HepG2 (cell line): ENCODE measurements at regions not wholly inside any gene's neighbourhood (a gene's known extent, or its start where the extent isn't known, plus 50 kb on each side); places are given as distances from the start of the nearest gene placed in this dataset.

Experiments used
- ATAC-seq: fragments of 200-7000 bp; cut with Tn5 transposase; 3 replicates; pipeline ENCODE4 v1.9.1; 2020; ENCODE audit warnings: mild to moderate bottlenecking, moderate library complexity
- BruUV-seq: library from RNA; stranded (reverse); fragments of 400-500 nt; replicated peaks from 2 replicates; lab custom pipeline; 2021; lab: Mats Ljungman, UMichigan
- CTCF ChIA-PET: fragments of 300-600 bp; formaldehyde crosslinking; extraction: SDS; loops from one replicate; lab custom pipeline; 2021; ENCODE audit warnings: low total read pairs, inconsistent platforms, low intra/inter-chr PET ratio; lab: Yijun Ruan, JAX
- POLR2A ChIA-PET: fragments of 350-600 bp; sonication (Branson Sonifier 250); formaldehyde crosslinking; loops from one replicate; lab custom pipeline; 2020; ENCODE audit warnings: antibody characterized with exemption, inconsistent platforms; lab: Yijun Ruan, JAX
- DNase-seq: peaks from one replicate; pipeline ENCODE4 v3.0.0-alpha.2; 2015; ENCODE audit warnings: low spot score
- FAIRE-seq: peaks from 3 replicates; lab custom pipeline; 2011; peaks lifted over from hg19 to GRCh38; lab: Jason Lieb, UNC
- H2AFZ ChIP-seq: one replicate; pipeline ENCODE4 v1.6.1; 2011; ENCODE audit warnings: low read length, inconsistent platforms
- H3K27ac ChIP-seq: fragments of 300-600 bp; 3 replicates; pipeline ENCODE4 v1.8.0; 2011; ENCODE audit warnings: mixed run types, mild to moderate bottlenecking, mixed read lengths, low read length, inconsistent platforms; ENCODE audit not compliant: insufficient read depth; ENCODE audit errors: extremely low read length
- H3K27me3 ChIP-seq, 2 experiments: fragments of 200-600 bp in 1 of 2; 2 replicates in 1 of 2; 3 replicates in 1 of 2; pipeline versions ENCODE4 v1.6.0 to v1.8.0; 2011; ENCODE audit warnings: low read length in 2 of 2, mild to moderate bottlenecking in 2 of 2, moderate library complexity in 2 of 2, inconsistent platforms in 1 of 2; ENCODE audit not compliant: insufficient read depth in 2 of 2, control insufficient read depth in 1 of 2
- H3K36me3 ChIP-seq, 2 experiments: fragments of 200-600 bp in 1 of 2; replicated peaks in 1 of 2; 2 replicates in 1 of 2; 3 replicates in 1 of 2; pipeline versions ENCODE4 v1.5.1 to v1.8.0; 2011; ENCODE audit warnings: low read length in 2 of 2, inconsistent platforms in 1 of 2; ENCODE audit not compliant: insufficient read depth in 2 of 2, control insufficient read depth in 1 of 2
- H3K4me1 ChIP-seq: 2 replicates; pipeline ENCODE4 v1.5.1; 2012; ENCODE audit warnings: low read length, inconsistent platforms; ENCODE audit not compliant: insufficient read depth
- H3K4me2 ChIP-seq: 2 replicates; pipeline ENCODE4 v1.6.0; 2011; ENCODE audit warnings: low read depth, low read length, inconsistent platforms
- H3K4me3 ChIP-seq, 3 experiments: fragments of 200-600 bp in 1 of 3; sonication (generic), shearing (Covaris generic) in 1 of 3; replicated peaks in 1 of 3; 2 replicates each; pipeline ENCODE4 v1.5.1; 2011 to 2016; ENCODE audit warnings: low read length in 3 of 3, inconsistent platforms in 2 of 3, low read depth in 2 of 3, mild to moderate bottlenecking in 2 of 3, control low read depth in 1 of 3, mixed read lengths in 1 of 3; ENCODE audit not compliant: insufficient read depth in 1 of 3
- H3K79me2 ChIP-seq: one replicate; pipeline ENCODE4 v1.6.1; 2011; ENCODE audit warnings: low read length, inconsistent platforms; ENCODE audit not compliant: insufficient read depth
- H3K9ac ChIP-seq: 2 replicates; pipeline ENCODE4 v1.6.0; 2011; ENCODE audit warnings: mild to moderate bottlenecking, low read depth, low read length, inconsistent platforms; ENCODE audit not compliant: insufficient read depth
- H3K9me3 ChIP-seq: 2 replicates; pipeline ENCODE4 v1.5.1; 2012; ENCODE audit warnings: mild to moderate bottlenecking, low read length
- H4K20me1 ChIP-seq: 2 replicates; pipeline ENCODE4 v1.6.0; 2011; ENCODE audit warnings: inconsistent platforms, mild to moderate bottlenecking, low read length, moderate library complexity; ENCODE audit not compliant: insufficient read depth
- BHLHE40 ChIP-seq: IDR thresholded peaks from 2 replicates; pipeline ENCODE4 v1.6.1; 2011; ENCODE audit warnings: low read length, improper control_type of control experiment
- ETV6 ChIP-seq: sonication (generic); formaldehyde crosslinking; conservative IDR thresholded peaks from 2 replicates; pipeline ENCODE4 v1.4.0; 2020; ENCODE audit warnings: missing genetic modification reagents
- HDAC6 ChIP-seq: fragments of 200-600 bp; sonication (generic); IDR thresholded peaks from 2 replicates; pipeline ENCODE4 v1.7.0; 2017; ENCODE audit warnings: mild to moderate bottlenecking, antibody characterized with exemption, low read length, low read depth
- MIER2 ChIP-seq: IDR thresholded peaks from 2 replicates; pipeline ENCODE4 v1.6.1; 2016; ENCODE audit warnings: missing biosample characterization, missing genetic modification reagents
- PHF8 ChIP-seq: sonication (generic); formaldehyde crosslinking; IDR thresholded peaks from 2 replicates; pipeline ENCODE4 v1.5.0; 2020; ENCODE audit warnings: missing genetic modification reagents
- WIZ ChIP-seq: sonication (generic); formaldehyde crosslinking; IDR thresholded peaks from 2 replicates; pipeline ENCODE4 v1.5.1; 2020; ENCODE audit warnings: mild to moderate bottlenecking, missing genetic modification reagents
- ZBTB8A ChIP-seq: sonication (generic); formaldehyde crosslinking; IDR thresholded peaks from 2 replicates; pipeline ENCODE4 v1.4.0; 2020; ENCODE audit warnings: mild to moderate bottlenecking, low read depth, missing genetic modification reagents, borderline replicate concordance
- ZEB1 ChIP-seq: IDR thresholded peaks from 2 replicates; pipeline ENCODE4 v1.6.1; 2012; ENCODE audit warnings: mild to moderate bottlenecking, low read depth, inconsistent platforms; ENCODE audit not compliant: insufficient replicate concordance
- ZNF83 ChIP-seq: sonication (generic); formaldehyde crosslinking; IDR thresholded peaks from 2 replicates; pipeline ENCODE4 v1.4.0; 2020; ENCODE audit warnings: missing genetic modification reagents, mild to moderate bottlenecking, borderline replicate concordance
- WGBS: methylation state at CpG from one replicate; pipeline ENCODE4 v1.1.6; 2017; ENCODE audit warnings: low lambda C conversion rate; 5-methylcytosine and 5-hydroxymethylcytosine counted together
- in situ Hi-C: cut with HindIII; loops from 2 replicates; pipeline ENCODE4 v1.10.0; 2017; ENCODE audit warnings: low pct_unique_long_range_greater_than_20kb; ENCODE audit not compliant: extremely low pct_ligation_motif_present
- intact Hi-C: fragments of 100-400 bp; cut with micrococcal nuclease; formaldehyde crosslinking; loops from one replicate; pipeline ENCODE4 v1.10.0; 2022; ENCODE audit not compliant: unreplicated experiment
- TF ChIP-seq, protein P1 (sequence below): sonication (generic); formaldehyde crosslinking; IDR thresholded peaks from 2 replicates; pipeline ENCODE4 v1.5.0; 2020; ENCODE audit warnings: missing genetic modification reagents
- TF ChIP-seq, protein P2 (sequence below): sonication (generic); formaldehyde crosslinking; IDR thresholded peaks from 2 replicates; pipeline ENCODE4 v1.4.0; 2020; ENCODE audit warnings: mild to moderate bottlenecking, missing genetic modification reagents
- TF ChIP-seq, protein P3 (sequence below): sonication (generic); formaldehyde crosslinking; IDR thresholded peaks from 2 replicates; pipeline ENCODE4 v1.4.0; 2020; ENCODE audit warnings: missing genetic modification reagents

DNA sequence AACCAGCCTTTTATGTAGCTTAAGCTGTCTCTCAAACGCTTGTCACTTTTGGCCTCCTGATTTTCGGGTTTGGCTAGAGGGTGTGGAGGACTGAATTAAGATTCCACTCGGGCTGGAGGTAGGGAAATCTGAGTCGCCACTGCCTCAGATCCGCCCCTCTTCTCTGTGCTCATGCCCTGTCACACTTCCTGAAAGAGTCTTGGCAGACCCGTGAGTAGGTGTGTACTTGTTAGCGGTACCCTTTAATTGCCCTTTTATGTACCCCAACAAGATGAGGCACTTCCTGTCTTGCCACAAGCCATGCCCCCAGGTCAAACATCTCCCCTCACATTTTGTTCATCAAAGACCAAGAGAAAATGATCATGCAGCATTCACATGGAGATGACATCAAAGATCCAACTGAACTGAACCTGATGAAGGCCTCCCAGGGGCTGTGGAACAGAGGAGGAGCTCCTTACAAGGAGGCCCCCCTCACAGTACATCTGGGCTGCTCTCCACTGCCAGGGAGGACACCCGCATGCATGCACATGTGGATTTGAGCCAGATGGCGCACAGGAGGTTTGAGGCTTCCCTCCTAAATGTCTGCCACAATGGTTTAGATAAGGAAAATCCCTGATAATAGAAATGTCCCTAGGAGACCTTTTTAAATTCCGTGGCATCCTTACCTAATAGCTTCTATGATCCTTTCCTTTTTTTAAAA is 86.5 kb upstream of the CDKN3 start:
- no TSS peak for BruUV-seq
- no peaks in the 10 kb centered on the region for H4K20me1 ChIP-seq
- WGBS, result 62% methylated on average over 9 of the region's 10 CpGs

More for the DNA sequence above, 86.5 kb upstream of the CDKN3 start:
- DNase-seq, result no peak
- TF ChIP-seq ETV6 (CRISPR knock-in tag) (no peak), BHLHE40 (no peak), PHF8 (CRISPR knock-in tag) (no peak), HDAC6 (no peak), ZEB1 (no peak), MIER2 (CRISPR knock-in tag) (no peak), ZBTB8A (CRISPR knock-in tag) (no peak), WIZ (CRISPR knock-in tag) (no peak), ZNF83 (CRISPR knock-in tag) (no peak)
- TF ChIP-seq, protein P1, sequence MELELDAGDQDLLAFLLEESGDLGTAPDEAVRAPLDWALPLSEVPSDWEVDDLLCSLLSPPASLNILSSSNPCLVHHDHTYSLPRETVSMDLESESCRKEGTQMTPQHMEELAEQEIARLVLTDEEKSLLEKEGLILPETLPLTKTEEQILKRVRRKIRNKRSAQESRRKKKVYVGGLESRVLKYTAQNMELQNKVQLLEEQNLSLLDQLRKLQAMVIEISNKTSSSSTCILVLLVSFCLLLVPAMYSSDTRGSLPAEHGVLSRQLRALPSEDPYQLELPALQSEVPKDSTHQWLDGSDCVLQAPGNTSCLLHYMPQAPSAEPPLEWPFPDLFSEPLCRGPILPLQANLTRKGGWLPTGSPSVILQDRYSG, result no peak
- TF ChIP-seq, protein P2, sequence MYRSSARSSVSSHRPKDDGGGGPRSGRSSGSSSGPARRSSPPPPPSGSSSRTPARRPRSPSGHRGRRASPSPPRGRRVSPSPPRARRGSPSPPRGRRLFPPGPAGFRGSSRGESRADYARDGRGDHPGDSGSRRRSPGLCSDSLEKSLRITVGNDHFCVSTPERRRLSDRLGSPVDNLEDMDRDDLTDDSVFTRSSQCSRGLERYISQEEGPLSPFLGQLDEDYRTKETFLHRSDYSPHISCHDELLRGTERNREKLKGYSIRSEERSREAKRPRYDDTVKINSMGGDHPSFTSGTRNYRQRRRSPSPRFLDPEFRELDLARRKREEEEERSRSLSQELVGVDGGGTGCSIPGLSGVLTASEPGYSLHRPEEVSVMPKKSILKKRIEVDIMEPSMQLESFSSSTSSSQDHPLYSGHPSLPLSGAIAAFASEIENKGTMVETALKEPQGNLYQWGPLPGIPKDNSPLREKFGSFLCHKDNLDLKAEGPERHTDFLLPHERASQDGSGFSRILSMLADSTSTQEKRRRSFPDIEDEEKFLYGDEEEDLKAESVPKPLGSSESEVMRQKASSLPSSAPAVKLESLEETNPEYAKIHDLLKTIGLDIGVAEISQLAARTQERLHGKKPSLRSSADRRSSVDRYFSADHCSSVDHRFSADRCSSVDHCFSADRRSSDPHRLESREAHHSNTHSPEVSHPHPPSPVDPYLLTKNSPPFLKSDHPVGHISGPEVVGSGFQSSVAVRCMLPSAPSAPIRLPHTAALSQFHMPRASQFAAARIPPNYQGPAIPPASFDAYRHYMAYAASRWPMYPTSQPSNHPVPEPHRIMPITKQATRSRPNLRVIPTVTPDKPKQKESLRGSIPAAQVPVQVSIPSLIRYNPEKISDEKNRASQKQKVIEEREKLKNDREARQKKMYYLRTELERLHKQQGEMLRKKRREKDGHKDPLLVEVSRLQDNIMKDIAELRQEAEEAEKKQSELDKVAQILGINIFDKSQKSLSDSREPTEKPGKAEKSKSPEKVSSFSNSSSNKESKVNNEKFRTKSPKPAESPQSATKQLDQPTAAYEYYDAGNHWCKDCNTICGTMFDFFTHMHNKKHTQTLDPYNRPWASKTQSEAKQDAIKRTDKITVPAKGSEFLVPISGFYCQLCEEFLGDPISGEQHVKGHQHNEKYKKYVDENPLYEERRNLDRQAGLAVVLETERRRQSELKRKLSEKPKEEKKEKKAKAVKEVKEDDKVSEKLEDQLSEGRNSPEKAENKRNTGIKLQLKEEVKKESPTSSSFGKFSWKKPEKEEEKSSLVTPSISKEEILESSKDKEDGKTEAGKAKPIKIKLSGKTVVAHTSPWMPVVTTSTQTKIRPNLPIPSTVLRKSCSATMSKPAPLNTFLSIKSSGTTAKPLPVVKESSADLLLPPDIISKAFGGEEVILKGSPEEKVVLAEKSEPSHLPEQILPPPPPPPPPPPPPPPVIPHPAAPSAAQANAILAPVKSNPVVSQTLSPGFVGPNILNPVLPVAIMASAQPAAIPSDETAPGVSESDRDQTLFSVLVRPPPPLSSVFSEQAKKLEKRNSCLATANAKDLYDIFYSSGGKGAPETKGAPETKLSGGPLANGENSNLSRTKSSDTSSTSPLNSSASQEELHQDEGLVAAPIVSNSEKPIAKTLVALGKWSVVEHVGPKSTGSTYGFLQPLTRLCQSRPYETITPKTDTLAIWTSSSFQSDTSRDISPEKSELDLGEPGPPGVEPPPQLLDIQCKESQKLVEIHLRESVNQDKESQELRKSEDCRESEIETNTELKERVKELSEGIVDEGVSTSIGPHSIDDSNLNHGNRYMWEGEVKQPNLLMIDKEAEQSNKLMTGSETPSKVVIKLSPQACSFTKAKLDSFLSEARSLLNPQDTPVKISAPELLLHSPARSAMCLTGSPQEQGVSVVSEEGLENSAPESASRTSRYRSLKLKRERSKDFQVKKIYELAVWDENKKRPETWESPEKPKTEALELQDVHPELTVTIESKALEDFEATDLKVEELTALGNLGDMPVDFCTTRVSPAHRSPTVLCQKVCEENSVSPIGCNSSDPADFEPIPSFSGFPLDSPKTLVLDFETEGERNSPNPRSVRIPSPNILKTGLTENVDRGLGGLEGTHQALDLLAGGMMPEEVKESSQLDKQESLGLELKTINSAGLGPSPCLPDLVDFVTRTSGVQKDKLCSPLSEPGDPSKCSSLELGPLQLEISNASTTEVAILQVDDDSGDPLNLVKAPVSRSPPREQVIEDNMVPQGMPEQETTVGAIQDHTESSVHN, result no peak
- TF ChIP-seq, protein P3, sequence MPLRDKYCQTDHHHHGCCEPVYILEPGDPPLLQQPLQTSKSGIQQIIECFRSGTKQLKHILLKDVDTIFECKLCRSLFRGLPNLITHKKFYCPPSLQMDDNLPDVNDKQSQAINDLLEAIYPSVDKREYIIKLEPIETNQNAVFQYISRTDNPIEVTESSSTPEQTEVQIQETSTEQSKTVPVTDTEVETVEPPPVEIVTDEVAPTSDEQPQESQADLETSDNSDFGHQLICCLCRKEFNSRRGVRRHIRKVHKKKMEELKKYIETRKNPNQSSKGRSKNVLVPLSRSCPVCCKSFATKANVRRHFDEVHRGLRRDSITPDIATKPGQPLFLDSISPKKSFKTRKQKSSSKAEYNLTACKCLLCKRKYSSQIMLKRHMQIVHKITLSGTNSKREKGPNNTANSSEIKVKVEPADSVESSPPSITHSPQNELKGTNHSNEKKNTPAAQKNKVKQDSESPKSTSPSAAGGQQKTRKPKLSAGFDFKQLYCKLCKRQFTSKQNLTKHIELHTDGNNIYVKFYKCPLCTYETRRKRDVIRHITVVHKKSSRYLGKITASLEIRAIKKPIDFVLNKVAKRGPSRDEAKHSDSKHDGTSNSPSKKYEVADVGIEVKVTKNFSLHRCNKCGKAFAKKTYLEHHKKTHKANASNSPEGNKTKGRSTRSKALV, result no peak
- H3K4me3 ChIP-seq, result no peak overlapping the region
- H3K36me3 ChIP-seq, result no peaks in the 10 kb centered on the region
- no peak overlapping the region for H3K4me2 ChIP-seq
- H3K4me1 ChIP-seq, result no peaks in the 10 kb centered on the region
- FAIRE-seq, result no peak
- intact Hi-C loops, result no loop called here
- no peak overlapping the region for H2AFZ ChIP-seq
- no peak overlapping the region for H3K27ac ChIP-seq
- no peaks in the 10 kb centered on the region for H3K9me3 ChIP-seq
- no peak overlapping the region for H3K9ac ChIP-seq
- H3K27me3 ChIP-seq, result peaks cover 0 to 2% of the 10 kb centered on the region in 2 experiments; a peak in 2 of 5 replicates
- no peaks in the 10 kb centered on the region for H3K79me2 ChIP-seq
- no peak for ATAC-seq
- POLR2A ChIA-PET, result no interaction called here
- CTCF ChIA-PET, result no interaction called here
- in situ Hi-C loops, result no loop called here
